H9 (cell line): ENCODE measurements at regions not wholly inside any gene's neighbourhood (a gene's known extent, or its start where the extent isn't known, plus 50 kb on each side); places are given as distances from the start of the nearest gene placed in this dataset.

Experiments
- DNase-seq: peaks from one replicate; pipeline ENCODE4 v3.0.0-alpha.2; 2017
- H2AFZ ChIP-seq: one replicate; pipeline ENCODE4 v1.6.1; 2013; ENCODE audit warnings: mild to moderate bottlenecking, low read length, control low read depth, moderate library complexity
- H2AK5ac ChIP-seq: 2 replicates; pipeline ENCODE4 v1.6.1; 2013; ENCODE audit warnings: low read length, control low read depth, mixed read lengths; ENCODE audit not compliant: insufficient read length
- H2BK120ac ChIP-seq: one replicate; pipeline ENCODE4 v1.6.1; 2013; ENCODE audit warnings: low read depth, mild to moderate bottlenecking, low read length, control low read depth, inconsistent platforms; ENCODE audit not compliant: poor library complexity, severe bottlenecking
- H2BK12ac ChIP-seq: 2 replicates; pipeline ENCODE4 v1.6.1; 2013; ENCODE audit warnings: low read length, control low read depth, mixed read lengths, low read depth; ENCODE audit not compliant: insufficient read length
- H2BK15ac ChIP-seq: 2 replicates; pipeline ENCODE4 v1.6.1; 2013; ENCODE audit warnings: low read depth, low read length, control low read depth
- H2BK20ac ChIP-seq: one replicate; pipeline ENCODE4 v1.6.1; 2013; ENCODE audit warnings: low read depth, mild to moderate bottlenecking, low read length, control low read depth, inconsistent platforms; ENCODE audit not compliant: poor library complexity, severe bottlenecking
- H2BK5ac ChIP-seq: 2 replicates; pipeline ENCODE4 v1.6.1; 2013; ENCODE audit warnings: low read length, control low read depth, mixed read lengths; ENCODE audit not compliant: insufficient read length
- H3K14ac ChIP-seq: 2 replicates; pipeline ENCODE4 v1.6.1; 2013; ENCODE audit warnings: low read length, control low read depth; ENCODE audit not compliant: insufficient read depth
- H3K18ac ChIP-seq: 2 replicates; pipeline ENCODE4 v1.6.1; 2013; ENCODE audit warnings: low read depth, mild to moderate bottlenecking, mixed read lengths, low read length, control low read depth; ENCODE audit not compliant: insufficient read length
- H3K23ac ChIP-seq: 2 replicates; pipeline ENCODE4 v1.6.1; 2013; ENCODE audit warnings: low read length, control low read depth, mixed read lengths, low read depth; ENCODE audit not compliant: insufficient read length
- H3K23me2 ChIP-seq: 2 replicates; pipeline ENCODE4 v1.6.1; 2013; ENCODE audit warnings: low read depth, mild to moderate bottlenecking, mixed read lengths, low read length, control low read depth; ENCODE audit not compliant: insufficient read length, poor library complexity, severe bottlenecking
- H3K27ac ChIP-seq: 2 replicates; pipeline ENCODE4 v1.5.1; 2013; ENCODE audit warnings: low read length, control low read depth, mixed read lengths, low read depth; ENCODE audit not compliant: insufficient read length
- H3K27me3 ChIP-seq: 2 replicates; pipeline ENCODE4 v1.6.1; 2013; ENCODE audit warnings: low read length, control low read depth, inconsistent platforms; ENCODE audit not compliant: insufficient read depth
- H3K4ac ChIP-seq: 2 replicates; pipeline ENCODE4 v1.6.1; 2013; ENCODE audit warnings: low read depth, mild to moderate bottlenecking, control low read depth, inconsistent platforms, low read length, moderate library complexity
- H3K4me1 ChIP-seq: 2 replicates; pipeline ENCODE4 v1.6.1; 2013; ENCODE audit warnings: low read length, control low read depth, inconsistent platforms; ENCODE audit not compliant: insufficient read depth
- H3K4me2 ChIP-seq: 2 replicates; pipeline ENCODE4 v1.6.1; 2013; ENCODE audit warnings: low read length, control low read depth, mixed read lengths; ENCODE audit not compliant: insufficient read length, insufficient read depth
- H3K56ac ChIP-seq: 2 replicates; pipeline ENCODE4 v1.6.1; 2013; ENCODE audit warnings: low read depth, mild to moderate bottlenecking, mixed read lengths, low read length, control low read depth; ENCODE audit not compliant: insufficient read length
- H3K79me1 ChIP-seq: 2 replicates; pipeline ENCODE4 v1.6.1; 2013; ENCODE audit warnings: low read depth, mild to moderate bottlenecking, moderate library complexity, low read length, control low read depth, inconsistent platforms; ENCODE audit not compliant: insufficient read depth, poor library complexity, severe bottlenecking
- H3K79me2 ChIP-seq: 2 replicates; pipeline ENCODE4 v1.6.1; 2013; ENCODE audit warnings: low read length, control low read depth, inconsistent platforms; ENCODE audit not compliant: insufficient read depth
- H3K9ac ChIP-seq: 2 replicates; pipeline ENCODE4 v1.6.1; 2013; ENCODE audit warnings: low read length, control low read depth, mixed read lengths; ENCODE audit not compliant: insufficient read length; ENCODE audit errors: extremely low read depth
- H3K9me3 ChIP-seq: one replicate; pipeline ENCODE4 v1.6.1; 2013; ENCODE audit warnings: low read depth, low read length, inconsistent platforms; ENCODE audit not compliant: control insufficient read depth
- H3T11ph ChIP-seq: one replicate; pipeline ENCODE4 v1.6.1; 2013; ENCODE audit warnings: mild to moderate bottlenecking, low read length, control low read depth, inconsistent platforms
- H4K20me1 ChIP-seq: one replicate; pipeline ENCODE4 v1.6.1; 2013; ENCODE audit not compliant: control insufficient read depth, insufficient read length, insufficient read depth
- H4K5ac ChIP-seq: 2 replicates; pipeline ENCODE4 v1.6.1; 2013; ENCODE audit warnings: low read depth, mild to moderate bottlenecking, mixed read lengths, low read length, control low read depth; ENCODE audit not compliant: insufficient read length
- H4K8ac ChIP-seq: replicated peaks from 2 replicates; pipeline ENCODE4 v1.6.1; 2013; ENCODE audit warnings: low read length, control low read depth, mixed read lengths, low read depth; ENCODE audit not compliant: insufficient read length
- H4K91ac ChIP-seq: 2 replicates; pipeline ENCODE4 v1.6.1; 2013; ENCODE audit warnings: low read depth, mild to moderate bottlenecking, moderate library complexity, mixed read lengths, low read length, control low read depth; ENCODE audit not compliant: insufficient read length
- H3K27ac Mint-ChIP-seq, 3 experiments: 2 replicates in 2 of 3; 3 replicates in 1 of 3; pipeline ENCODE4 v1.8.0; 2020 to 2021; ENCODE audit warnings: mixed read lengths in 3 of 3, mild to moderate bottlenecking in 1 of 3, moderate library complexity in 1 of 3
- H3K27me3 Mint-ChIP-seq: 2 replicates; pipeline ENCODE4 v1.8.0; 2021; ENCODE audit warnings: low read depth, mild to moderate bottlenecking, moderate library complexity, mixed read lengths
- H3K36me3 Mint-ChIP-seq, 3 experiments: 2 replicates in 2 of 3; 3 replicates in 1 of 3; pipeline ENCODE4 v1.8.0; 2020 to 2021; ENCODE audit warnings: low read depth in 3 of 3, mixed read lengths in 3 of 3; ENCODE audit not compliant: insufficient read depth in 1 of 3
- H3K4me1 Mint-ChIP-seq, 2 experiments: 2 replicates each; pipeline ENCODE4 v1.8.0; 2020; ENCODE audit warnings: mixed read lengths in 2 of 2
- H3K4me3 Mint-ChIP-seq, 2 experiments: 2 replicates in 1 of 2; 3 replicates in 1 of 2; pipeline ENCODE4 v1.8.0; 2020 to 2021; ENCODE audit warnings: mild to moderate bottlenecking in 2 of 2, mixed read lengths in 2 of 2, moderate library complexity in 1 of 2
- H3K9me3 Mint-ChIP-seq, 2 experiments: 2 replicates in 1 of 2; 3 replicates in 1 of 2; pipeline ENCODE4 v1.8.0; 2020; ENCODE audit warnings: mild to moderate bottlenecking in 2 of 2, mixed read lengths in 2 of 2, moderate library complexity in 1 of 2
- TF ChIP-seq, protein P1 (sequence below): fragments of 200-600 bp; sonication (generic); conservative IDR thresholded peaks from 3 replicates; pipeline ENCODE4 v1.8.0; 2021; ENCODE audit warnings: antibody characterized with exemption, mild to moderate bottlenecking

- Histone ChIP-seq H2AFZ (no peak overlapping the region), H4K20me1 (no peaks in the 10 kb centered on the region), H3K79me2 (no peaks in the 10 kb centered on the region), H3K27ac (no peak overlapping the region), H3K9me3 (no peaks in the 10 kb centered on the region), H3K23ac (no peak overlapping the region), H3K4me1 (no peaks in the 10 kb centered on the region), H4K91ac (no peak overlapping the region), H2BK5ac (no peak overlapping the region), H2BK20ac (no peak overlapping the region), H3T11ph (no peak overlapping the region), H3K4ac (no peak overlapping the region), H3K9ac (no peak overlapping the region), H2BK15ac (no peak overlapping the region), H3K27me3 (no peaks in the 10 kb centered on the region), H3K79me1 (no peaks in the 10 kb centered on the region), H3K23me2 (no peaks in the 10 kb centered on the region), H4K8ac (no peak overlapping the region), H4K5ac (no peak overlapping the region), H3K14ac (no peak overlapping the region), H3K56ac (no peak overlapping the region), H2BK12ac (no peak overlapping the region), H2AK5ac (no peak overlapping the region), H2BK120ac (no peak overlapping the region), H3K18ac (no peak overlapping the region), H3K4me2 (no peak overlapping the region)
- Mint-ChIP-seq H3K27ac (no peak overlapping the region), H3K9me3 (no peaks in the 10 kb centered on the region), H3K4me3 (no peak overlapping the region), H3K27me3 (no peaks in the 10 kb centered on the region), H3K36me3 (no peaks in the 10 kb centered on the region; a peak in 1 of 7 replicates), H3K4me1 (peaks cover 15 to 17% of the 10 kb centered on the region in 2 experiments)
- no peak for DNase-seq
- TF ChIP-seq, protein P1, sequence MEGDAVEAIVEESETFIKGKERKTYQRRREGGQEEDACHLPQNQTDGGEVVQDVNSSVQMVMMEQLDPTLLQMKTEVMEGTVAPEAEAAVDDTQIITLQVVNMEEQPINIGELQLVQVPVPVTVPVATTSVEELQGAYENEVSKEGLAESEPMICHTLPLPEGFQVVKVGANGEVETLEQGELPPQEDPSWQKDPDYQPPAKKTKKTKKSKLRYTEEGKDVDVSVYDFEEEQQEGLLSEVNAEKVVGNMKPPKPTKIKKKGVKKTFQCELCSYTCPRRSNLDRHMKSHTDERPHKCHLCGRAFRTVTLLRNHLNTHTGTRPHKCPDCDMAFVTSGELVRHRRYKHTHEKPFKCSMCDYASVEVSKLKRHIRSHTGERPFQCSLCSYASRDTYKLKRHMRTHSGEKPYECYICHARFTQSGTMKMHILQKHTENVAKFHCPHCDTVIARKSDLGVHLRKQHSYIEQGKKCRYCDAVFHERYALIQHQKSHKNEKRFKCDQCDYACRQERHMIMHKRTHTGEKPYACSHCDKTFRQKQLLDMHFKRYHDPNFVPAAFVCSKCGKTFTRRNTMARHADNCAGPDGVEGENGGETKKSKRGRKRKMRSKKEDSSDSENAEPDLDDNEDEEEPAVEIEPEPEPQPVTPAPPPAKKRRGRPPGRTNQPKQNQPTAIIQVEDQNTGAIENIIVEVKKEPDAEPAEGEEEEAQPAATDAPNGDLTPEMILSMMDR = no peak
Measured at GRCh38 chr1:164922585-164922984, 363.6 kb downstream of the PBX1 start.
